Astrocyte of the cerebellum (primary cell): ENCODE measurements at regions not wholly inside any gene's neighbourhood (a gene's known extent, or its start where the extent isn't known, plus 50 kb on each side); places are given as distances from the start of the nearest gene placed in this dataset.

Experiments used
- DNase-seq: peaks from one replicate; pipeline ENCODE4 v3.0.0-alpha.2; 2011; ENCODE audit warnings: low read depth
- H3K4me3 ChIP-seq: 2 replicates; pipeline ENCODE4 v1.5.1; 2011; ENCODE audit warnings: mild to moderate bottlenecking, low read depth, low read length, moderate library complexity
- in situ Hi-C: cut with HindIII; loops from 2 replicates; pipeline ENCODE4 v1.10.0; 2017; ENCODE audit warnings: low sequenced_read_pairs
- TF ChIP-seq, protein P1 (sequence below): IDR thresholded peaks from 2 replicates; pipeline ENCODE4 v1.5.1; 2012; ENCODE audit warnings: low read length, low read depth, moderate library complexity, mild to moderate bottlenecking; ENCODE audit errors: missing control alignments

DNA sequence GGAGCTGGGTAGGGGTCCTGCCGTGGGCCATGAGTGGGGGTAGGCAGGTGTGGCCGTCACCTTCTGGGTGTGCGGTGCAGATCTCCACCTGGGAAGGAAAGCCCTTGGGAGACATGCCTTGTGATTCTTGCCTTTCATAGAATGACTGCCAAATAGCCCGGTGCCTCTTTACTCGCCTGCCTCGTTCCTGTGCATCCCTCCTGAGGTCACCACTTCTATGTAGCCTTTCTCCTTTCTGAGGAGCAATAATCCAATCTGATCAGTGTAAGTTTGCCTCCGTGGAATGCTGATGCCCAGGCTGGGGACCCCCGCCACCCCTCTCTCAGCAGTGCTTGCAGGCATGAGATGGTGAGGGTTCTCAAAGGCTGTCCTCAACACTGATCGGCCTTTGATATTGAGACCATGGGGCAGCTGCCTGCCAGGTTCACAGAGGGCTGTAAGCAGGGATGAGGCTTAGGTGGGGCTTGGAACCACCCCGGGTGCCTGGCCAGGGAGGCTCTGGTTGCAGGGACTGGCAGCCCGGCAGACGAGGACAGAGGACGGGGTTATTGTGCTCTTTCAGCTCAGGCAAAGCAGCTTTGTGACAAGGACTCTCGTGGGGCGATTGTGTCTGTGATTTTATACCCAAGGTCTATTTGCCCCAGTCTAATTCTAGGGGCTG, 86.1 kb upstream of the WNT7B start:
- DNase-seq: no peak
- no peak overlapping the region for H3K4me3 ChIP-seq
- in situ Hi-C loops: no loop called here
- TF ChIP-seq, protein P1, sequence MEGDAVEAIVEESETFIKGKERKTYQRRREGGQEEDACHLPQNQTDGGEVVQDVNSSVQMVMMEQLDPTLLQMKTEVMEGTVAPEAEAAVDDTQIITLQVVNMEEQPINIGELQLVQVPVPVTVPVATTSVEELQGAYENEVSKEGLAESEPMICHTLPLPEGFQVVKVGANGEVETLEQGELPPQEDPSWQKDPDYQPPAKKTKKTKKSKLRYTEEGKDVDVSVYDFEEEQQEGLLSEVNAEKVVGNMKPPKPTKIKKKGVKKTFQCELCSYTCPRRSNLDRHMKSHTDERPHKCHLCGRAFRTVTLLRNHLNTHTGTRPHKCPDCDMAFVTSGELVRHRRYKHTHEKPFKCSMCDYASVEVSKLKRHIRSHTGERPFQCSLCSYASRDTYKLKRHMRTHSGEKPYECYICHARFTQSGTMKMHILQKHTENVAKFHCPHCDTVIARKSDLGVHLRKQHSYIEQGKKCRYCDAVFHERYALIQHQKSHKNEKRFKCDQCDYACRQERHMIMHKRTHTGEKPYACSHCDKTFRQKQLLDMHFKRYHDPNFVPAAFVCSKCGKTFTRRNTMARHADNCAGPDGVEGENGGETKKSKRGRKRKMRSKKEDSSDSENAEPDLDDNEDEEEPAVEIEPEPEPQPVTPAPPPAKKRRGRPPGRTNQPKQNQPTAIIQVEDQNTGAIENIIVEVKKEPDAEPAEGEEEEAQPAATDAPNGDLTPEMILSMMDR: no peak

GRCh38 chr22:46063846-46064227, 86.5 kb upstream of the PPARA start:
- H3K4me3 ChIP-seq: no peak overlapping the region

DNA sequence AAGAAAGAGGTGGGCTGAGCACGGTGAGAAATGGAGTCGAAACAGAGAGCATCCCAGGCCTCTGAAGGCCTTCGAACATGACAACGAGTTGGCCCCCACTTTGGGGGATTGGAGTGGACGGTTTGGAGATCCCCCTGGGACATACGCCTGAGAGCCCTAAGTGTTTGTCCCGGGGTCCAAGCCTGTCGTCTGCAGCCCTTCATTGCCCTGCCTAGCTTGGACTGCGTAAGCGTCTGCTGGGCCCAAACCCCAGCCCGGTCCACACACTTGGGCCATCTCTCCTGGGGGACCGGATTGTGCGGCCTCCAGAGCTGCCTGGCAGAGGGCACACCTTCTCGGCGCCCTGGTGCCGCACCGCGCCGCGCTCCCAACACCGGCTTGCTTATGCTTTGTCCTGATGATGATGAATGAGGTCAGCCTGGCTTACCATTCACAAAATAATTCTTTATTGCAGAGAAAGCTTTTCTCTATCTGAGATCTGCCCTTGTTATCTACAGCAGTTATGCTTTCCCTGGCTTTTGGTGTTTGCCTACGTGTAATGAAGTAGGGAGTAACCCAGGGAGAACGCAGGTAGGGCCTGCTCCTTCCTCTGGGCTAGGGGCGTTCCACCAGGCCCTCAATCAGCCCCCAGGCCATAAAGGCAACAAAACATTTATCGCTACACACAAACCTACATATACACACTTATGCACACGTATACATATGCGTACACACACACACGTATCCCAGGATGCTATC, 85.9 kb upstream of the PPARA start:
- no peak for DNase-seq
- TF ChIP-seq, protein P1: no peak
- H3K4me3 ChIP-seq: peak overlapping the region; percentile 23
- in situ Hi-C loops: no loop called here

More at GRCh38 chr22:46063846-46064227, 86.5 kb upstream of the PPARA start:
- in situ Hi-C loops: no loop called here
- no peak for DNase-seq
- TF ChIP-seq, protein P1: no peak

GRCh38 chr22:46064966-46065666, 85.2 kb upstream of the PPARA start:
- TF ChIP-seq, protein P1: no peak
- in situ Hi-C loops: no loop called here

DNA sequence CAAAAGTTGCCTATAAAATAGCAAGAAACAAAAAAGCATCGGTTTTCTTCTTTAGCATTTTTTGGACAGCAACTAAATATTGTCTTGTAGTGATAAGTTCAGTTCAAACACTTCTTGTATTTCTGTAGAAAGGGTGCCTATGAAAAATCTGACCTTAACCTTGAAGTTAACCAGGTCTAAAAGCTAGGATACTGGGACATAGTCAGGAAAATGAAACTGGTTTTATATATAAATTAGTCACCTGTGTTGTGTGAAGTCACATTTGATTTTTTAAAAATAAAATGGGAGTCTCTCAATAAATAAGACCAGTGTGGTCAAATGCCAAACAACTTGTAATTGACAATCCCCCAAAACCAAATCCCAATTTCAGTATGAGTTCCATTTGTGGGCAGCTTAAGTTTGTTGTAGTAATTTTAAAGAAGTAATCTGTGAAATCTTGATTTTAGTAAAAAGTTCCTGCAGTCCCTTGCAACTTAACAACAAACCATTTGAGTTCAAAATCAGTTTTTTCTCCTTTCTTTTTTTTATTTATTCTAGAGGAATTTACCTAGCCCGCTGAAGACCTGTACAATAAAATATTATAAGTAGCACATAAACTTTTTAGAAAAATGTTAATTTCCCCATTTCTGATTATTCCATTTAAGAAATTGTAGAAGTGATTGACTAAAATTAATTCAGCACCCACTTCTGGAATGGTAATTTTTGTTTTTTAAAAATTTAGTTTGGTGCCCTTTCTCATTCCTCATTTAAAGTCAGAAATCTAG, 84.5 kb upstream of the PPARA start:
- TF ChIP-seq, protein P1: no peak
- peak overlapping the region; percentile 23 for H3K4me3 ChIP-seq
- in situ Hi-C loops: no loop called here
- no peak for DNase-seq

More at GRCh38 chr22:46064966-46065666, 85.2 kb upstream of the PPARA start:
- H3K4me3 ChIP-seq: peak overlapping the region; percentile 23
- no peak for DNase-seq

GRCh38 chr22:46066691-46067090, 83.6 kb upstream of the PPARA start:
- H3K4me3 ChIP-seq: peak overlapping the region; percentile 30
- TF ChIP-seq, protein P1: no peak
- in situ Hi-C loops: no loop called here
- DNase-seq: no peak
